Progenitor cell of endocrine pancreas (in vitro differentiated cells): ENCODE measurements at regions not wholly inside any gene's neighbourhood (a gene's known extent, or its start where the extent isn't known, plus 50 kb on each side); places are given as distances from the start of the nearest gene placed in this dataset.

ENCODE experiments used
- DNase-seq: peaks from one replicate; pipeline ENCODE4 v3.0.0; 2021; ENCODE audit warnings: low spot score; ENCODE audit not compliant: unreplicated experiment
- H3K27ac Mint-ChIP-seq: 2 replicates; pipeline ENCODE4 v1.8.0; 2021; ENCODE audit warnings: mild to moderate bottlenecking, moderate library complexity, mixed read lengths
- H3K27me3 Mint-ChIP-seq: 2 replicates; pipeline ENCODE4 v1.8.0; 2021; ENCODE audit warnings: mixed read lengths
- H3K36me3 Mint-ChIP-seq: 2 replicates; pipeline ENCODE4 v1.8.0; 2022; ENCODE audit warnings: mixed read lengths; ENCODE audit not compliant: insufficient read depth
- H3K4me1 Mint-ChIP-seq: 2 replicates; pipeline ENCODE4 v1.8.0; 2021; ENCODE audit warnings: low read depth, mixed read lengths
- H3K4me3 Mint-ChIP-seq: 2 replicates; pipeline ENCODE4 v1.8.0; 2021; ENCODE audit warnings: low read depth, mild to moderate bottlenecking, moderate library complexity, mixed read lengths
- H3K9me3 Mint-ChIP-seq: 2 replicates; pipeline ENCODE4 v1.8.0; 2021; ENCODE audit warnings: low read depth, mixed read lengths
- TF ChIP-seq, protein P1 (sequence below): fragments of 200-600 bp; sonication (generic); IDR thresholded peaks from one replicate; pipeline ENCODE4 v1.5.0; 2021; ENCODE audit warnings: antibody characterized with exemption, mild to moderate bottlenecking; ENCODE audit not compliant: unreplicated experiment

- DNase-seq = no peak
- TF ChIP-seq, protein P1, sequence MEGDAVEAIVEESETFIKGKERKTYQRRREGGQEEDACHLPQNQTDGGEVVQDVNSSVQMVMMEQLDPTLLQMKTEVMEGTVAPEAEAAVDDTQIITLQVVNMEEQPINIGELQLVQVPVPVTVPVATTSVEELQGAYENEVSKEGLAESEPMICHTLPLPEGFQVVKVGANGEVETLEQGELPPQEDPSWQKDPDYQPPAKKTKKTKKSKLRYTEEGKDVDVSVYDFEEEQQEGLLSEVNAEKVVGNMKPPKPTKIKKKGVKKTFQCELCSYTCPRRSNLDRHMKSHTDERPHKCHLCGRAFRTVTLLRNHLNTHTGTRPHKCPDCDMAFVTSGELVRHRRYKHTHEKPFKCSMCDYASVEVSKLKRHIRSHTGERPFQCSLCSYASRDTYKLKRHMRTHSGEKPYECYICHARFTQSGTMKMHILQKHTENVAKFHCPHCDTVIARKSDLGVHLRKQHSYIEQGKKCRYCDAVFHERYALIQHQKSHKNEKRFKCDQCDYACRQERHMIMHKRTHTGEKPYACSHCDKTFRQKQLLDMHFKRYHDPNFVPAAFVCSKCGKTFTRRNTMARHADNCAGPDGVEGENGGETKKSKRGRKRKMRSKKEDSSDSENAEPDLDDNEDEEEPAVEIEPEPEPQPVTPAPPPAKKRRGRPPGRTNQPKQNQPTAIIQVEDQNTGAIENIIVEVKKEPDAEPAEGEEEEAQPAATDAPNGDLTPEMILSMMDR = no peak
- no peaks in the 10 kb centered on the region for H3K27me3 Mint-ChIP-seq
- H3K9me3 Mint-ChIP-seq = peaks cover 1% of the 10 kb centered on the region
- no peak overlapping the region for H3K4me3 Mint-ChIP-seq
- no peaks in the 10 kb centered on the region for H3K36me3 Mint-ChIP-seq
- H3K27ac Mint-ChIP-seq = no peak overlapping the region
- H3K4me1 Mint-ChIP-seq = no peaks in the 10 kb centered on the region
Observed at GRCh38 chr17:69981441-69981840, 93.6 kb upstream of the KCNJ16 start.

DNA sequence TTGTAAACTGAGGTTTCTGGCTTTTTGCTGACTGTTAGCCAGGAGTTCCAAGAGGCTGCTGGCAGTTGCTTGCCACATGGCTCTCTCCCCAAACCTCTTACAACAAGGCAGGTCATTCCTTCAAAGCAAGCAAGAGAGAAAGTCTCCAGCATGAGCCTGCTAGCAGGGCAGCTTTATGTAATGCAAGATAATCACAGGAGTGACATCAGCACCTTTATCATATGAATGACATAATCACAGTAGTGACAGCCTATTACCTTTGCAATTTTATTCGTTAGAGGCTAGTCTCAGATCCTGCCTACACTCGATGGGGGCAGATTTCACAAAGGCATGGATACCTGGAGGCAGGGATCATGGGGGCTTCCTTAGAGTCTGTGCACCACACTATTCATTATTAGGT lies 79.5 kb upstream of the KCNJ16 start:
- no peaks in the 10 kb centered on the region for H3K36me3 Mint-ChIP-seq

DNA sequence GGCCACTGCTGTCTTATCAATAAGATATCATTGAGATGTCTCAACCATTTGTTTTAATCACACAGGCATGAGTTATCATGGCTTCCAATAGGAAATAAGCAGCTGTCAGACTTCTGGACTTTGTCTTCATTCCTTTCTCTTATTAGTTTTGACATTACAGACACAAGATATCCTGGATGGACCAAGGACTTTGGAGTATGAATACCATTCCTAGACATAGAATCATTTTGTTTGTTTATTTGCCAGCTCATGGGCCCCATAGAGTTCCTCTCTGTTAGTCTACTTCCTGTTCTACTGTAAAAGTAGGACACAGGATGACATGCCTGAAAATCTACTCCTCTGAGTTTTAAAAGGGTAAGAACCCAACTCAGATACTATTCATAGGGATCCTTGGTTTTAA lies 77.7 kb upstream of the KCNJ16 start:
- peaks cover 8% of the 10 kb centered on the region for H3K9me3 Mint-ChIP-seq
- no peak for DNase-seq
- TF ChIP-seq, protein P1 = no peak
- no peak overlapping the region for H3K27ac Mint-ChIP-seq
- H3K27me3 Mint-ChIP-seq = no peaks in the 10 kb centered on the region
- H3K36me3 Mint-ChIP-seq = no peaks in the 10 kb centered on the region
- no peaks in the 10 kb centered on the region for H3K4me1 Mint-ChIP-seq
- H3K4me3 Mint-ChIP-seq = no peak overlapping the region

More for the DNA sequence above, 79.5 kb upstream of the KCNJ16 start:
- no peaks in the 10 kb centered on the region for H3K27me3 Mint-ChIP-seq
- no peak overlapping the region for H3K27ac Mint-ChIP-seq
- no peak for DNase-seq
- TF ChIP-seq, protein P1 = no peak
- no peaks in the 10 kb centered on the region for H3K4me1 Mint-ChIP-seq
- no peak overlapping the region for H3K4me3 Mint-ChIP-seq
- H3K9me3 Mint-ChIP-seq = peaks cover 8% of the 10 kb centered on the region

DNA sequence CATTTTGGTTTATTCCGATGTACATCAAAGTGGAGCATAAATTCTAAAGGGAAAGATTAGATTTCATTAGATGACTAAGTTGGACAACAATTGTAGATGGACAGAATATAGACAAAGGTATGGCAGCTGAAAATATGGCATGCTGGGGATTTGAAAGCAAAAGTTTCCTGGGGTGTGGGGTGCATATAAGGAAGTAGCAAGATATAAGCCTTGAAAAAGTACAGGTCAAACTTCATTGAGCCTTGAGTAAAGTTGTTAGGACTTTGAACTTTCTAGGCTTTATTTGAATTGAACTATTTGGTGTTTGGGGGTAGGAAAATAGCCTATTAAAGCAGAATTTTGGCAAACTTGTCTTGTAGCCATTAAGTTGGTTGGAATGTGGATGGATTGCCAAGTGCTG lies 75.8 kb upstream of the KCNJ16 start:
- no peak overlapping the region for H3K27ac Mint-ChIP-seq
- no peaks in the 10 kb centered on the region for H3K36me3 Mint-ChIP-seq
- no peak overlapping the region for H3K4me3 Mint-ChIP-seq
- H3K27me3 Mint-ChIP-seq = no peaks in the 10 kb centered on the region
- peaks cover 8% of the 10 kb centered on the region for H3K9me3 Mint-ChIP-seq
- H3K4me1 Mint-ChIP-seq = no peaks in the 10 kb centered on the region
- TF ChIP-seq, protein P1 = no peak
- DNase-seq = no peak

DNA sequence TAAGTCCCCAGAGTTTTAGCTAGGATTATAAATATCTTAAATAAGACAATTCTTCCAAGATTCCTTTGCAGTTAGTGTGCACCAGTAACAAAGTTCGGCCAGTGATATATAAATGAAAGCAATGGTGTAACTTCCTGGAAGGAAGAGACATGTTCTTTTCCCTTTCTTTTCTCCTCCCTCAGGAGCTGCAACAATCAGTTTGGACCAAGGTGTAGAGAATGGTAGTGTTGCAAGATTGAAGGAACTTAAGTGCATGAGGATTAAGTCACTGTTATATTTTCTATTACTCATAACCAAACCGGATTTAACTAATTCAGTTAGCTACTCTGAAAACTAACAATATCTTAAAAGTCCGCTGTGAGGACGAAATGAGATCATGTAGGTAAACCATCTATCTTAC lies 68.9 kb upstream of the KCNJ16 start:
- H3K4me1 Mint-ChIP-seq = no peaks in the 10 kb centered on the region
- no peak for DNase-seq
- TF ChIP-seq, protein P1 = no peak
- no peak overlapping the region for H3K27ac Mint-ChIP-seq
- H3K9me3 Mint-ChIP-seq = no peaks in the 10 kb centered on the region
- no peaks in the 10 kb centered on the region for H3K36me3 Mint-ChIP-seq
- H3K4me3 Mint-ChIP-seq = no peak overlapping the region
- H3K27me3 Mint-ChIP-seq = no peaks in the 10 kb centered on the region
